Suprapubic skin (tissue), 4 donors: ENCODE measurements at regions not wholly inside any gene's neighbourhood (a gene's known extent, or its start where the extent isn't known, plus 50 kb on each side); places are given as distances from the start of the nearest gene placed in this dataset.

Experiments
- EP300 ChIP-seq: sonication (generic); formaldehyde crosslinking; IDR thresholded peaks from one replicate; pipeline ENCODE4 v1.6.1; 2017; ENCODE audit warnings: antibody characterized with exemption
- POLR2A ChIP-seq, 2 donors: fragments of 450-650 bp; IDR thresholded peaks; one replicate each; pipeline ENCODE4 v1.6.1; 2017; ENCODE audit warnings: antibody characterized with exemption in 2 of 2, mild to moderate bottlenecking in 2 of 2, moderate library complexity in 2 of 2
- POLR2AphosphoS5 ChIP-seq, 3 donors: sonication (generic); formaldehyde crosslinking; IDR thresholded peaks; one replicate each; pipeline ENCODE4 v1.6.1; 2017; ENCODE audit warnings: antibody characterized with exemption in 3 of 3
- TF ChIP-seq, protein P1 (sequence below), 2 donors: fragments of 200-600 bp in 1 of 2; fragments of 450-650 bp in 1 of 2; sonication (generic) in 1 of 2; IDR thresholded peaks; one replicate each; pipeline ENCODE4 v1.5.1; 2016 to 2019; ENCODE audit warnings: antibody characterized with exemption in 2 of 2, mild to moderate bottlenecking in 1 of 2, moderate library complexity in 1 of 2

- TF ChIP-seq, protein P1, sequence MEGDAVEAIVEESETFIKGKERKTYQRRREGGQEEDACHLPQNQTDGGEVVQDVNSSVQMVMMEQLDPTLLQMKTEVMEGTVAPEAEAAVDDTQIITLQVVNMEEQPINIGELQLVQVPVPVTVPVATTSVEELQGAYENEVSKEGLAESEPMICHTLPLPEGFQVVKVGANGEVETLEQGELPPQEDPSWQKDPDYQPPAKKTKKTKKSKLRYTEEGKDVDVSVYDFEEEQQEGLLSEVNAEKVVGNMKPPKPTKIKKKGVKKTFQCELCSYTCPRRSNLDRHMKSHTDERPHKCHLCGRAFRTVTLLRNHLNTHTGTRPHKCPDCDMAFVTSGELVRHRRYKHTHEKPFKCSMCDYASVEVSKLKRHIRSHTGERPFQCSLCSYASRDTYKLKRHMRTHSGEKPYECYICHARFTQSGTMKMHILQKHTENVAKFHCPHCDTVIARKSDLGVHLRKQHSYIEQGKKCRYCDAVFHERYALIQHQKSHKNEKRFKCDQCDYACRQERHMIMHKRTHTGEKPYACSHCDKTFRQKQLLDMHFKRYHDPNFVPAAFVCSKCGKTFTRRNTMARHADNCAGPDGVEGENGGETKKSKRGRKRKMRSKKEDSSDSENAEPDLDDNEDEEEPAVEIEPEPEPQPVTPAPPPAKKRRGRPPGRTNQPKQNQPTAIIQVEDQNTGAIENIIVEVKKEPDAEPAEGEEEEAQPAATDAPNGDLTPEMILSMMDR (IDR thresholded peaks at IDR 0.05) = no peak
- TF ChIP-seq EP300 (no peak), POLR2AphosphoS5 (IDR thresholded peaks at IDR 0.05) (no peak), POLR2A (IDR thresholded peaks at IDR 0.05) (no peak)
Observed at GRCh38 chr2:128794285-128794684, 475.6 kb upstream of the HS6ST1 start.
